Fibroblast of lung (primary cell): ENCODE measurements at regions not wholly inside any gene's neighbourhood (a gene's known extent, or its start where the extent isn't known, plus 50 kb on each side); places are given as distances from the start of the nearest gene placed in this dataset.

Experiments
- CTCF ChIP-seq, 2 donors: IDR thresholded peaks in 1 of 2; conservative IDR thresholded peaks in 1 of 2; 1 replicate in 1 of 2; 2 replicates in 1 of 2; pipeline ENCODE4 v1.5.1; 2011 to 2012; ENCODE audit warnings: low read length in 2 of 2, control low read depth in 1 of 2, inconsistent platforms in 1 of 2, low read depth in 1 of 2, mild to moderate bottlenecking in 1 of 2
- EZH2 ChIP-seq: IDR thresholded peaks from 2 replicates; pipeline ENCODE4 v1.5.1; 2012; ENCODE audit warnings: low read length, control low read depth, mild to moderate bottlenecking; ENCODE audit errors: missing control alignments

- no peak for TF ChIP-seq CTCF (conservative IDR thresholded peaks at IDR 0.05 in 1 of 2, IDR thresholded peaks at IDR 0.05 in 1 of 2; ENCODE audit: low read depth in 1 of 2, low read length in 2 of 2)
- TF ChIP-seq EZH2: no peak
These were observed 695.5 kb downstream of the BCL11B start for GRCh38 chr14:98576463-98576862.
